ENCODE measurements at regions not wholly inside any gene's neighbourhood (a gene's known extent, or its start where the extent isn't known, plus 50 kb on each side); places are given as distances from the start of the nearest gene placed in this dataset.

DNA sequence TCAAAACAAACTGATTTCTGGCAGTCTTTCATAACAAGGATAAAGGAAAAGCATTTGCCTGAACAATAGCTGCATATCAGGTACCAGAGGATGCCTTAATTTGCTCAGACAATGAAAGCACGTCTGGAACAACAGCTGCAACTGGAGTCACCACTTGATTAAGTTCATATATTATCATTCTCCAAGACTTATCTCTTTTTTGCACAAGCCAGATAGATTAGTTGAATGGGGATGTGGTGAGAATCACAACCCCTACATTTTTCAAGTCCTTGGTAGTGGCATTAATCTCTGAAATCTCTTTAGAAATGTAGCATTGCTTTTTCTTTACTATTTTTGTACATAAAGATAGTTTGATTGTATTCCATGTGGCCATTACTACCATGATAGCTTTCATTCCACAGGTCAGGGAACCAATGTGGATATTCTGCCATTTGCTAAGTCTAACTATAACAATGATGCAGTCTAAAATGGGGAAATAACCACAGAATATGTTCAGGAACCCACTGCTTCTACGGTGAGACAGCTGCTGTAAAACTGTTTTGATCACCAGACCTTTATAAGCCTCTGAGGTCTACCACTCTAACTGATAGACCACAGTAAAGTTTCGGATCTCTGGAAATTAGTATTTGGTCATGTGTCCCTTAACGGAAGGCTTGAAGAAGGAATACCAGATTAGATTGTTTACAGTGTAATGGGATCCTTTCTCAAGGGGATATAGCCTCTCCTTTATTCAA is 1176.2 kb downstream of the DNAJB9 start:
- TF ChIP-seq, protein P1, sequence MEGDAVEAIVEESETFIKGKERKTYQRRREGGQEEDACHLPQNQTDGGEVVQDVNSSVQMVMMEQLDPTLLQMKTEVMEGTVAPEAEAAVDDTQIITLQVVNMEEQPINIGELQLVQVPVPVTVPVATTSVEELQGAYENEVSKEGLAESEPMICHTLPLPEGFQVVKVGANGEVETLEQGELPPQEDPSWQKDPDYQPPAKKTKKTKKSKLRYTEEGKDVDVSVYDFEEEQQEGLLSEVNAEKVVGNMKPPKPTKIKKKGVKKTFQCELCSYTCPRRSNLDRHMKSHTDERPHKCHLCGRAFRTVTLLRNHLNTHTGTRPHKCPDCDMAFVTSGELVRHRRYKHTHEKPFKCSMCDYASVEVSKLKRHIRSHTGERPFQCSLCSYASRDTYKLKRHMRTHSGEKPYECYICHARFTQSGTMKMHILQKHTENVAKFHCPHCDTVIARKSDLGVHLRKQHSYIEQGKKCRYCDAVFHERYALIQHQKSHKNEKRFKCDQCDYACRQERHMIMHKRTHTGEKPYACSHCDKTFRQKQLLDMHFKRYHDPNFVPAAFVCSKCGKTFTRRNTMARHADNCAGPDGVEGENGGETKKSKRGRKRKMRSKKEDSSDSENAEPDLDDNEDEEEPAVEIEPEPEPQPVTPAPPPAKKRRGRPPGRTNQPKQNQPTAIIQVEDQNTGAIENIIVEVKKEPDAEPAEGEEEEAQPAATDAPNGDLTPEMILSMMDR (IDR thresholded peaks at IDR 0.05) = no peak
- TF ChIP-seq POLR2AphosphoS5 (IDR thresholded peaks at IDR 0.05; ENCODE audit: insufficient read depth in 1 of 2, low read depth in 1 of 2) (no peak), POLR2A (IDR thresholded peaks at IDR 0.05) (no peak)
